HG02678 (cell line): ENCODE measurements at regions not wholly inside any gene's neighbourhood (a gene's known extent, or its start where the extent isn't known, plus 50 kb on each side); places are given as distances from the start of the nearest gene placed in this dataset.
"Not testable (repeated sequence)": the region's sequence is repeated elsewhere in the genome, so short reads cannot be mapped to it uniquely, and the experiment has no call there.

ENCODE experiments used
- ATAC-seq: cut with Tn5 transposase; IDR thresholded peaks from one replicate; pipeline ENCODE4 v1.9.1; 2021; ENCODE audit warnings: mild to moderate bottlenecking, moderate library complexity; ENCODE audit not compliant: unreplicated experiment

- ATAC-seq = peak; percentile 70
These were observed 925.0 kb upstream of the MAN1A1 start for GRCh38 chr6:120274547-120274946.

GRCh38 chr6:120273411-120273810 is 923.9 kb upstream of the MAN1A1 start:
- no peak for ATAC-seq

GRCh38 chr6:120272038-120272437 is 922.5 kb upstream of the MAN1A1 start:
- ATAC-seq = no peak

GRCh38 chr6:120268256-120268655 is 918.7 kb upstream of the MAN1A1 start:
- ATAC-seq = not testable (repeated sequence)

- no peak for ATAC-seq
These were observed 912.8 kb upstream of the MAN1A1 start for GRCh38 chr6:120262354-120262753.

GRCh38 chr6:120260636-120261035 is 911.1 kb upstream of the MAN1A1 start:
- no peak for ATAC-seq

- no peak for ATAC-seq
These were observed 905.1 kb upstream of the MAN1A1 start for GRCh38 chr6:120254651-120255050.

- no peak for ATAC-seq
These were observed 898.9 kb upstream of the MAN1A1 start for GRCh38 chr6:120248451-120248850.

GRCh38 chr6:120237221-120237620 is 887.7 kb upstream of the MAN1A1 start:
- no peak for ATAC-seq

- no peak for ATAC-seq
These were observed 880.4 kb upstream of the MAN1A1 start for GRCh38 chr6:120230008-120230407.

- ATAC-seq = no peak
These were observed 878.7 kb upstream of the MAN1A1 start for GRCh38 chr6:120228297-120228696.

- ATAC-seq = no peak
These were observed 869.8 kb upstream of the MAN1A1 start for GRCh38 chr6:120219339-120219738.

- ATAC-seq = no peak
These were observed 864.5 kb upstream of the MAN1A1 start for GRCh38 chr6:120214088-120214499.

- no peak for ATAC-seq
These were observed 862.6 kb upstream of the MAN1A1 start for GRCh38 chr6:120211955-120212792.

- no peak for ATAC-seq
These were observed 853.3 kb upstream of the MAN1A1 start for GRCh38 chr6:120202878-120203277.

- no peak for ATAC-seq
These were observed 851.3 kb upstream of the MAN1A1 start for GRCh38 chr6:120200853-120201252.

GRCh38 chr6:120198033-120198432 is 848.5 kb upstream of the MAN1A1 start:
- ATAC-seq = no peak

- ATAC-seq = no peak
These were observed 836.5 kb upstream of the MAN1A1 start for GRCh38 chr6:120186080-120186479.

- no peak for ATAC-seq
These were observed 823.7 kb upstream of the MAN1A1 start for GRCh38 chr6:120173250-120173649.

GRCh38 chr6:120164531-120164930 is 815.0 kb upstream of the MAN1A1 start:
- ATAC-seq = no peak

- no peak for ATAC-seq
These were observed 808.3 kb upstream of the MAN1A1 start for GRCh38 chr6:120157873-120158272.

GRCh38 chr6:120147071-120147871 is 797.7 kb upstream of the MAN1A1 start:
- no peak for ATAC-seq
